GM19239 (cell line): ENCODE measurements at regions not wholly inside any gene's neighbourhood (a gene's known extent, or its start where the extent isn't known, plus 50 kb on each side); places are given as distances from the start of the nearest gene placed in this dataset.

Source experiments
- DNase-seq: peaks from one replicate; pipeline ENCODE4 v3.0.0; 2011; ENCODE audit warnings: low spot score; ENCODE audit not compliant: insufficient read length
- FAIRE-seq: peaks from 2 replicates; lab custom pipeline; 2011; peaks lifted over from hg19 to GRCh38; lab: Jason Lieb, UNC

DNA sequence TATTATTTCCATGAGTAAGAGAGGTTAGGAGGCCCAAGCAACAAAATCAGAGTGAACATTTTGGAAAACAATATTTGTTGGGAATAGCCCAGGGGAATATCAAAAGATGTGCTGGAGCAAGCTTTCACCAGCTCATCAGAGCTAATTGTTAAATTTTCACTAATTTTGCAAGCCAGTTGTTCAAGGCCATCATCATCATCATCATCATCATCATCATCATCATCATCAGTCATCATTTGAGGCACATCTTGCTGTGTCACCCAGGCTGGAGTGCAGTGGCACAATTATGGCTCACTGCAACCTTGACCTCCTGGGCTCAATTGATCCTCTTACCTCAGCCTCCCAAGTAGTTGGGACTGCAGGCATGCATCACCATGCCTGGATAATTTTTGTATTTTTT is 350.5 kb upstream of the MEF2C start:
- DNase-seq (no peak), FAIRE-seq (peak; percentile 35)

DNA sequence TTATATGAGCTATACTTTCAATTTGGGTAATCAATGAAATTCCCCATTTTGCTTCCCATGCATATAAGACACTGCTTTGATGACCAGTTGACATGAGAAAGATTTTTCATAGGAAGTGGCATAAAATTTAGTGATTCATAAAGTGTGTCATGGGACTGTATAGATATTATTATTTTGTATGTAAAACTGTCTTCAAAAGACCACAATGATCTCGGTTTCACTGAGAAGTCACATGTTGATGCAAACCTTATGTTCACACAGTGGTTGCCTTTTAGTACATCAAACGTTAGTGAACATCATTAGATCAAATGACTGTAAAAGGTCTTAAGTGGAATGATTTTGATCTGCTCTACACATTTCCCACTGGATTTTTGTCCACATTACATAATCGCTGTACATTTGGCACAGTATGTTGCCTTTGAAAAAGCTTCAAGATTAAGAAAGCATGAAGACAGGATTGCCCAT is 349.2 kb upstream of the MEF2C start:
- FAIRE-seq (peak; percentile 92), DNase-seq (peak; percentile 10)

DNA sequence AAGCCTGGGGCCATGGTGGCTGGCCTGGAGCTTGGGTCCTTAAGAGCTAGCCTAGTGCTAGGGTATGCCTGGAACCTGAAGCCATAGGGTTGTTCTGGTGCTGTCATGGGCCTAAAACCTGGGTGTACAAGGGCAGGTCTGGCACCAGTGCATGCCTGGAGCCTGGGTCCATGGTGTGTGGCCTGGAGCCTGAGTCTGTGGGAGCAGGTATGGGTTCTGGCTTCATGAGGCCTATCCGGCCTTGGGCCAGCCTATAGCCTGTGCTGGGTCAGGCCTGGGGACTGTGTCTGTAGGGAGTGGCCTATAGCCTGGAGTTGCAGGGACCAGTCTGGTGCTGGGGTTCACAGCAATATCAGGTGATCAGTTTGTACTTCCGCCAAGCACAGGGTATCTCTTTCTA is 347.2 kb upstream of the MEF2C start:
- FAIRE-seq (no peak), DNase-seq (no peak)

DNA sequence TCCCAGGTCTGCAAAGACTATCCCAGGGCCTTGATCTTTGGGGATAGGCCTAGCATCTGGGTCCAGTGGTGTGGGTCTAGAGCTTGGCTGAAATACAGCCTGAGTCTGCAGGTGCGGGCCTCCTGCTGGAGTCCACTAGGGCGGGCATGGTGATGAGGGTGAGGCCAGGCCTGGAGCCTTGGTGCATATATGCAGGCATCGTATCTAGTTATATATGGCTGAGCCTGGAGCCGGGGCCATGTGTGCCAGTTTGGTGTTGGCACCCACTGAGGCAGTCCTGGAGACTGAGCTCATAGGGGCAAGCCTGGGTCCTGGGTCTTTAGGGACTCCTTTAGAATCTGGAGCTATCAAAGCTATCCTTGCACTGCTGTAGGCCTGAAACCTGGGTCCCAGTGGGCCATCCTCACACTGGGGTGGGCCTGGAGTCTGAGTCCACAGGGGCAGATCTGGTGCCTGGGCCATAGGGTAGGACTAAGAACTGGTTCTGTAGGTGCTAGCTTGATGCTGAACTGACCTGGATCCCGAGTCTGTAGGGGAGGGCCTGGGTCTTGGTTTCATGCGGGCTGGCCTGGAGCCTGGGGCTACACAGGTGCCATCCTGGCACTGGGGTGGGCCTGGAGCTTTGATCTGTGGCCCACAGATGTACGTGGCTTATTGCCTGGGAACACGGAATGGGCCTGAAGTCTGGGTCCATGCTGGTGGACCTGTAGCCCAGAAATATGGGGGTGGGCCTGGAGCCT is 346.5 kb upstream of the MEF2C start:
- FAIRE-seq: no peak

DNA sequence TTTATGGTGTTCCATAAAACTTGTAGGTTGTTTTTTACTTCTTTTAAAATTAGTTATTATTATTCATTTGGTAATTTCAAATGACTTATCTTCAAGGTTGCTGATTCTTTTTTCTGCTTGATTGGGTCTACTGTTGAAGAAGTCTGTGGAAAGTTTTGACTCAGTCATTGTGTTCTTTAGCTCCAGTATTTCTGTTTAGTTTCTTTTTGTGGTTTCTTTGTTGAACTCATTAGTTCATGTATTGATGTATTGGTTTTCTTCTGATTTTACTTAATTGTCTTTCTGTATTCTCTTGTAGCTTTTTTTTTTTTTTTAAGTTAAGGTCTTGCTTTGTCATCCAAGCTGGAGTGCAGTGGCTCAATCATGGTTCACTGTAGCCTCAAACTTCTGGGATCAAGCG is 345.4 kb upstream of the MEF2C start:
- DNase-seq (no peak), FAIRE-seq (no peak)

More for the DNA sequence above, 346.5 kb upstream of the MEF2C start:
- DNase-seq: no peak

DNA sequence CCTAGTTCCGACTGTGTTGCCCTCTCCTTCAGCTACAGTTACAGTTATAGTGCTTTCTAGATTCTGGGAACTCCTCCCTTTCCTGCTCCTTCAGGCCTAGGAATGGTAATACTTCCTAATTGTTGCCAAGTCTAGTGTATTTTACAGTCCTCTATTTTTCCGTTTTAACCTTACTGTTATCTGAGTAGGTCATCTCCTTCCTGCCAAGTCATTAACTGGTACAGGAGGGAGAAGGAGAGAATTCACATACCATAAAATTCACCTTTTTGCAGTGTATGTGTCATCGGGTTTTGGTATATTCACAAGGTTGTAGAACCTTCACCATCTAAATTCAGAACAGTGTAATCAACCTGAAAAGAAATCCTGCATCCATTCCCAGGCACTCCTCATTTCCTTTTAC is 335.4 kb upstream of the MEF2C start:
- DNase-seq (no peak), FAIRE-seq (no peak)

DNA sequence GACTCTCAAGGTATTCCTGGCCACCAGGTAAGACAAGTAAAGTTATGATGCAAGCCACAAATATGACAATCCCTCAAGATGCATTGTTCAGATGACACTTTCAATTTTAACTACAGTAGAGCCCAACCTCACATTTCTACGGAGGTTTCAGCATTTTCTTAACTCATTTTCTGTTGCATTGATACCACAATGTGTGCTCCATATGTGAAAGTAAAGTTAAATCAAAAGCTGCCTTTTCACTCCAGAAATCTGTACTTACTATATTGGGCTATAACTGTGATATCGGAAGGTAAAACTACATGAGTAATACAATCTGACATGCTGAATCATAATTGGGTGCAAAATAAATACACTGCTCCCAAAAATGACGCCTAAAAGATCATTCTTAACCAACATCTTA is 333.6 kb upstream of the MEF2C start:
- FAIRE-seq: no peak
- no peak for DNase-seq

DNA sequence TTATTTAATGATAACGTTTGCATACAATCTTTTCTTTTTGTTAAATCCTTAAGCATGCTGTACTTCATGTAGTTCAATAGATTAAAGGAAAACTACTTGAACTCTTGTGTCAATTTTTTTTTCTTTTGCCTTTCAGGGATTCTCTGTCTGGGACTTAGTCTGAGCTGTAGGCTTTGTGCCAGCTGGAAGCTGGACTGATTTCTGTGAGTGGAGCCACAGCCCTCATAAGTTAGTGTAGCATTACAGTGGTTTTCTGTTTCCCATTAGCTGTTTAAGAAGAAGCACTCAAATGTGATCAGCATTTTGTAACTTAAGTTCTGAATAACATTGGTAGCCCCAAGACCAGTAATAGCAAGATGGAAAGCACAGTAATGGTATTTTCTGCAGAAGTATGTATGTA is 330.6 kb upstream of the MEF2C start:
- FAIRE-seq (no peak), DNase-seq (no peak)

DNA sequence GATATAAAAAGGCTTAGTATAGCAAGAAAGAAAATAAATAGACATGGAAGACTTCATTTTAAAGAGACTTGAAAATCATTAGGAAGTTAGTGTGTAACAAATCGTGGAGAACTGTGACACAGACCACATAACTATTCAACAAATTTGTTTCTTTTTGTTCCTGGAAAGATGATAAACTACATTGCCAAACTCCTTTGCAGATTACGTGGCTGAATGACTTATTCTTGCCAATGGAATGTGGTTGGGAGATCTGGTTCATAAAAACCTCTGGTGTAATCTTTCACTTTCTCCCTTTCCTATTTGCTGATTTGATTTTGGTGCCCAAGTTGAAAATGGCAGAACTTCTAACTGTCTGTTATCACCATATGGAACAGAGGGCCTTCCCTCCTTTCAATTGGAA is 328.9 kb upstream of the MEF2C start:
- FAIRE-seq: no peak
- no peak for DNase-seq

DNA sequence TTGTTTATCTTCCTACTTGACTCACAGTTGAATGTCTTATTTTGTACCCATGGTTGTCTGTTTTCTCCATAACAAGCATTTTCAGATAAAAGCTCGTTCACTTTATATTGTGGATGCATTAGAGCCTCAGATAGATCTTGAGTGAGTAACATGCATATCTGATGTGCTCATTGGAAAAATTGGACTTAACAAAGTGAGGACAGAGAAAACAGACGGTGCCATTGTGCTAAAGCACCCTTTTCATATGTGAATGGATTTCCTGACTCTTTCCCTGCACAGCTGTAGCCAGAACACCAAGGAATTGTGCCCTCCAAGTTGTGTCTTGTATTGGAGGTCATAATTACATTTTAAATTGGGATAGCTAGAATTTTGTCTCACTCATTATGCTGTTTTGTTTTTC is 325.8 kb upstream of the MEF2C start:
- no peak for FAIRE-seq

DNA sequence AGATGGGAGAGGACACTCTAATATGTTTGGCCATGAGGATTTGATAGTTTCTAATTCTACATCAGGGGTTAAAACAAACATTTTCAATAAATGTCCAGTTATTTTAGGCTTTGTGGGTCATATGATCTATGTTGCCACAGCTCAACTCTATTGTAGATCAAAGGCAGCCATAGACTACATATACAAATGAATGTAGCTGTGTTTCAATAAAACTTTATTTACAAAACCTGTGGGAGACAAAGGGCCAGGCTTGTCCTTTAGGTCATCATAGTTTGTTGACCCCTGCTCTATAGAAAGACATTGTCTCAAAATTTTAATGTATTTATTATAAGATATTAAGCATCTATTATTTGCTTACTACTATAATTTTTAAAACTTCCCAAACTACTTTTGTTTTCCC is 325.4 kb upstream of the MEF2C start:
- FAIRE-seq (no peak), DNase-seq (no peak)

More for the DNA sequence above, 325.8 kb upstream of the MEF2C start:
- no peak for DNase-seq

DNA sequence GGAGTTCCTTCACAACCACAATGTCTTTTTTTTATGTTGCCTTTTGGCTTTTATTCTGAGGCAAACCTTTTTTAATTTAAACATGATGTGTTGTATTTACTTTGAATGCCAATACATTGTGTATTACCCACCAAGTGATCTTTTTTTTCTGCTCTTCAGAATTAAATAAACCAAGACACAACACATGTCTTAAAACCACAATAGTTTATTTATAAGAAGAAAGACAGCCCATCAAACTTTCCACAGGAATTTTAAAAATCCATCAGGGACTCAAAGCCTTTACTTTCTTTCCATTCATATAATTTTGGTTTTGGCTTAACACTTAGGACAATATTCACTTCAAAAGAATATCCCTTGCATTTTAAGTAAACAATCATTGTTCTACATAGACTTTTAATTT is 321.8 kb upstream of the MEF2C start:
- no peak for DNase-seq
- no peak for FAIRE-seq

DNA sequence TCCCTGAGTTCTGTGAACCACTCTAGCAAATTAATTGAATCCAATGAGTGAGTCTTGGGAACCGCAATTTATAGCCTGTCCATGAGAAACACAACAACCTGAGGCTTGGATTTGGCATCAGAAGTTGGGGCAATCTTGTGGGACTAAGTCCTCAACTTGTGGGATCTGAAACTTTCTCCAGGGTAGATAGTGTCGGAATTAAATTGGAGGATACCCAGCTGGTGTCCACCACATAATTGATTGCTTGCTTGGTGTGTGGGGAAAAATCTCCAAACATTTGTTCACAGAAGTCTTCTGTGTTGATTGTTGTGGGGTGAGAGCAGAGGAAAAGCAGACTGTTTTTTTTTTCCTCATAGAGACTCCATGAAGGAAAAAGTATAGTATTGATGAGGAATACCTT is 320.6 kb upstream of the MEF2C start:
- FAIRE-seq: no peak
- no peak for DNase-seq

DNA sequence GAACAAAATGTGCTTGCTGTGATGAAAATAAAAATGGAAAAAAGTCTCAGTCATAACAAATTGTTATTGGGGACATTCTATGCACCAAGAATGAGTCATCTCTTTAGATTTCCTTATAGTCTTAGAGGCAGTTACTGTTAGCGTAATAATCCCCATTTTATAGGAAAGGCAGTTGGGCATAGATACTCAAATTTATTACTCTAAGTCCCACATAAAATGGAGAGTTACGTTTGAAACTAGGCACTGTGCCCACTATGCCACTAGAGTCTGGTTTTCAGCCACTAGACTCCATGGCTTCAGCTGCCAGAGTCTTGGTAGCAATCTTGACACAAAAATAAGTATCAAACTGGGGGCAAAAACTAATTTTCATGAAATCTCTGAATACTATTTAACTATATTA is 317.9 kb upstream of the MEF2C start:
- no peak for DNase-seq
- no peak for FAIRE-seq

DNA sequence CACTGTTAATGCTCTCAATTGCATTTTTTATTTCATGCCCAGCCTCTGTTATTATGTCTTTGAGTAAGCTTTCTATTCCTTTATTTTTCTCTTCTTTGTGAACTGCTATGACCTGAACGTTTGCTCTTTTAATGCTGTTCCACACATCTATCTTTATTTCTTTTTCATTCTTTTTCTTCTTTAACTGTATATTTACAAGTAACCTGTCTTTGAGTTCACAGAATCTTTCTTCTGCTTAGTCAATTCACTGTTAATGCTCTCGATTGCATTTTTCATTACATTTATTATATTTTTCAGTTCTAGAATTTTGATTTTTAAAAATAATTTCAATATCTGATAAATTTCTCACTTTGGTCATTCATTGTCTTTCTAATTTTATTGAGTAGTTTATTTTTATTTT is 316.3 kb upstream of the MEF2C start:
- FAIRE-seq: no peak

DNA sequence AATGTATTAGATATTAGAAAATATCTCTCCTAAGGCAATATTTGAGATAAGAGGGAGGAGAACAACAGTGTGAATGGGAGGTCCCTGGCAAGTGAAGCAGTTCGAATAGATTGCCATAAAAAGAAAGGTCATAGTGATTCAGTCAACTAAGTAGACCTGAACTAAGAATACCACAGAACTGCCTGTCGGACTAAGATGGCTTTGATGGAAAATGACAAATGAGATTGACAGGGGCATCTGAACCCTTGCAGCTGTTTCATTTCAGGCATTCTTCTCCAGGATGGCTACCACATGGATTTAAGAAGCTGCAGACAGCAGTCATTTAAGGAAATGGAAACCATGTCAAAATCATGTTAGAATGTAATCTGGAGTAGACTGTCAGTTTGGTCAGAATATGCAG is 308.4 kb upstream of the MEF2C start:
- FAIRE-seq: peak; percentile 8
- DNase-seq: no peak

More for the DNA sequence above, 316.3 kb upstream of the MEF2C start:
- DNase-seq: no peak

DNA sequence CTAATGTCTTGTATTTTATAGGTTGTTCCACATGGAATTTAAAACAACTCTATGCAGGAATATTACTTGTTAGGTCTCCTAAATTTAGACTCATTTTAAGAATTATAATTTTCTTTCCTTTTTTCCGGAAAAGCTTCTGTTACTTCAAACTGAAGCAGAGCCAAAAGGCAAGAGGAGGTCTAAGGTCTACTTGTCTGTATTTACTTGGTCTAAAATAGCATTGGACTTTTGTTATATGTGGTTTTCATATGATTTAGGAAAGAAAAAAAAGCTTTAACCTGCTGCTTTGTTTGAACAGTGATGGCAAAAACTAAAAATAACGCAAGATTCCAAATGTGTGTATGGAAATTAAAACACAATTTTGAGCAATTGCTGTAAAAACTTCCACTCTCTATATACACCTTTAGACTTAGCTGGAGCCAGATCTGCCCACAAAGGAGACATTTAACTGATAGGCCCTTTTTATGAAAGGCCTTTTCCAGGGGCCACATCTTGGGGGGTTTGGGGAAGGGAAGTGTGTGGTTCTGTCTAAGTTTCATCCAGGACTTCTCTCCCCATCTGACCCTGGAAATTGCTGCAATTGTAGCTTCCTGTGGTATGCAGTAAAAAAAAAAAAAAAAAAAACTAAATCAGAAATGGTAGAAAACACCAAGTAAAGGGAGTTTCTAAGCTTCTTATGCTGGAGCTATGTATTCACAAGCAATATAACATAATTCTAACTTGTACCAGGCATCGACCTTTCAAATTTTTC is 307.7 kb upstream of the MEF2C start:
- FAIRE-seq: no peak
- no peak for DNase-seq

DNA sequence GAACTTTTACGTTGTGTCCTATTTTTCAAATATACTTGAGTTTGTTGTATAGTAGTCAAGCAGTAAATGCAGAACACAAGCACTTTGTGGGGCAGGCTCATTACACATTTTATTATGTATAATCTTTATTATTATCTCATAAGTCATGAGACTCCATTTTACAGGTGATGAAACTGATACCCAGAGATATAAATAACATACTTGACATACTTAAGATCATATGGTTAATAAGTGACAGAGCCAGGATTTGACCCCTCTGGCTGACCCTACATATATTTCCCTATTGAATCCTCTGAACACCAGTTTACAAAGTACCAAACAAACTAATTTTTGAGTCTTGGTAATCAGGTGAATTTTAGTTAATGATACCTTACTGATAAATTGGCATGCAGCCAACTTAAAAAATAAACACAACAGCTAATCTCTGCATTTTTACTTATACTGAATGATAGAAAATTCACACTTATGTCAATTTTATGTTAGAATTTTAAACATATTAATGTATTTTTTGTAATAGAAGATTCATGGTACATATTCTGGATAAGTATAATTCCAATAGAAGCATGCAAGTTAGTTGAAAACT is 305.0 kb upstream of the MEF2C start:
- DNase-seq (no peak), FAIRE-seq (peak; percentile 44)

DNA sequence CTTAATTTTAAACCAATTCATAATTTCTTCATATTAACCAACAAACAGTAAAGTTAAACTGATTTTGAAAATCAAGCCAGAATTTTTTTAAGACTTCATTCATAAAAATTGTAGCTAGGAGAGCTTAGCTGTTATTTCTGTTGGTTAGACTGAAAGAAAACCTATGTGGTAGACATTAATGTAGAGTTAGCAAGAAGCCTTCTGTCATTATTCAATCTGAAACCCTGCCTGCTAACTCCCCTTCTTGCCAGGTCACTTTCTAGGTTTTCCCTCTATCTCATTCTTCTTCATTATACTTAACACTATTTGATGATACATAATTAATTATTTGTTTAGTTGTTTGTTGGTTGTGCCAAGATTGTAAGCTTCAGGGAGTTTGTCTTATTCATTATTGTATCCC is 304.3 kb upstream of the MEF2C start:
- no peak for DNase-seq
- FAIRE-seq: peak; percentile 33

DNA sequence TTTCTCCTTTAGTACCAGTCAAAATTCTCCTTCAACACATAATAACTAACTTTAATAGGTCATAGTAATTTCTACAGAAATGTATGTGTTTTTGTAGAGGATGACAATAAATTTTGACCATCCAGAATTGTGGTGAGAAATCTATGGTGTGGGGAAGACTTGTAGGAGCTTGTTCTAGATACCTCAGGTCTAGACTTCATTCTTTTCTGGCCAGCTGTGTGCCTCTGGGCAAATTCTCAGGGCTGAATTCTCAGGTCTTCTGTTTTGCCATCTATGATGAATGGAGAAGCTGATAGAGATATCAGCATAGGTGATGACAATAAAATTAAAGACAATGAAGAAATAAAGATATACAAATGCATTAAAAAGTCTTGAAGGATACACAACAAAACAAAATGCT is 298.6 kb upstream of the MEF2C start:
- DNase-seq: no peak
- FAIRE-seq: no peak

DNA sequence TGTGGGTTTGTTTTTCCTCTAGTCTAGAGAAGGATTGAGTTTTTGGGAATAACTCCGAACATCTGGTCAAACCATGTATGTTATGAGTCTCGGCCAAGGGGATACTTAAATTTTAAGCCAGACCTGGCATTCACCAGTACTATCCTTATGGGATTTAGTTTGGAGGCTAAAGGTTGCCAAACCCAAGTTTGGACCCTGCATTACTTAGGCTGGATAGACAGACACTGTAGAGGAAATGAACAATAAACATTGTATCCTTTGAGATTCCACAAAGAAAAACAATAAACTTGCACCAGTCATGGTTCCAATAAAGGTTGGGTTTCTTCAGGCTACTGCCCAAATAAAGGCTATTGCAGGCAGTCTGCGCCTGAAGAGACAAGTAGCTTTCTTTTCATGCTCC is 296.7 kb upstream of the MEF2C start:
- FAIRE-seq (no peak), DNase-seq (no peak)
